HUES64 (cell line): ENCODE measurements at regions not wholly inside any gene's neighbourhood (a gene's known extent, or its start where the extent isn't known, plus 50 kb on each side); places are given as distances from the start of the nearest gene placed in this dataset.

Experiments
- H3K27ac ChIP-seq: 2 replicates; pipeline ENCODE4 v1.7.0; 2013; ENCODE audit warnings: low read depth, low read length, inconsistent platforms
- H3K27me3 ChIP-seq: 2 replicates; pipeline ENCODE4 v1.6.1; 2013; ENCODE audit warnings: mild to moderate bottlenecking, low read length; ENCODE audit not compliant: insufficient read depth
- H3K36me3 ChIP-seq: 2 replicates; pipeline ENCODE4 v1.6.1; 2013; ENCODE audit warnings: mild to moderate bottlenecking, low read length; ENCODE audit not compliant: insufficient read depth
- H3K4me1 ChIP-seq: 2 replicates; pipeline ENCODE4 v1.6.1; 2013; ENCODE audit warnings: mild to moderate bottlenecking, low read length, moderate library complexity; ENCODE audit not compliant: insufficient read depth
- H3K4me3 ChIP-seq: 2 replicates; pipeline ENCODE4 v1.5.1; 2013; ENCODE audit warnings: mild to moderate bottlenecking, low read length, moderate library complexity
- H3K9ac ChIP-seq: 2 replicates; pipeline ENCODE4 v1.6.1; 2013; ENCODE audit warnings: mild to moderate bottlenecking, low read depth, low read length
- H3K9me3 ChIP-seq: 2 replicates; pipeline ENCODE4 v1.6.1; 2013; ENCODE audit warnings: low read depth, low read length; ENCODE audit not compliant: insufficient read depth
- WGBS: fragments of 150-250, 120-280 bp; methylation state at CpG from one replicate; pipeline ENCODE4 v1.1.7; 2013; ENCODE audit warnings: missing lambda C conversion rate; 5-methylcytosine and 5-hydroxymethylcytosine counted together

GRCh38 chr15:36407647-36408046 lies 171.8 kb upstream of the CDIN1 start:
- Histone ChIP-seq H3K4me1 (peaks cover 50% of the 10 kb centered on the region), H3K9me3 (0 out of 2 replicates have a peak, but pooled peaks cover 2% of the 10 kb centered on the region), H3K36me3 (no peaks in the 10 kb centered on the region), H3K27me3 (no peaks in the 10 kb centered on the region), H3K9ac (no peak overlapping the region), H3K27ac (peak overlapping the region; percentile 61; the same call in 1 of the 2 replicates), H3K4me3 (no peak overlapping the region)
- 27% methylated on average over 4 of the region's 4 CpGs for WGBS

GRCh38 chr15:36409819-36410218 lies 169.6 kb upstream of the CDIN1 start:
- H3K36me3 ChIP-seq, result no peaks in the 10 kb centered on the region
- H3K4me3 ChIP-seq, result no peak overlapping the region
- H3K9me3 ChIP-seq, result 0 out of 2 replicates have a peak, but pooled peaks cover 2% of the 10 kb centered on the region
- H3K9ac ChIP-seq, result no peak overlapping the region
- WGBS, result 97% methylated on average over 6 of the region's 6 CpGs
- no peak overlapping the region for H3K27ac ChIP-seq
- H3K27me3 ChIP-seq, result no peaks in the 10 kb centered on the region
- peaks cover 32% of the 10 kb centered on the region for H3K4me1 ChIP-seq

- H3K4me1 ChIP-seq, result no peaks in the 10 kb centered on the region
- H3K27me3 ChIP-seq, result no peaks in the 10 kb centered on the region
- 87% methylated on average over 5 of the region's 5 CpGs for WGBS
- H3K36me3 ChIP-seq, result no peaks in the 10 kb centered on the region
- 0 out of 2 replicates have a peak, but pooled peaks cover 1% of the 10 kb centered on the region for H3K9me3 ChIP-seq
- H3K4me3 ChIP-seq, result no peak overlapping the region
- H3K27ac ChIP-seq, result no peak overlapping the region
- H3K9ac ChIP-seq, result no peak overlapping the region
Observed at GRCh38 chr15:36414670-36415069, 164.8 kb upstream of the CDIN1 start.

- Histone ChIP-seq H3K36me3 (no peaks in the 10 kb centered on the region), H3K27ac (no peak overlapping the region), H3K27me3 (no peaks in the 10 kb centered on the region), H3K4me3 (no peak overlapping the region), H3K9me3 (no peaks in the 10 kb centered on the region), H3K9ac (no peak overlapping the region), H3K4me1 (no peaks in the 10 kb centered on the region)
- no CpG with 5 or more reads among the region's 1 CpG for WGBS
Observed at GRCh38 chr15:36415643-36416042, 163.8 kb upstream of the CDIN1 start.

GRCh38 chr15:36422631-36423030 lies 156.8 kb upstream of the CDIN1 start:
- H3K36me3 ChIP-seq, result no peaks in the 10 kb centered on the region
- no peak overlapping the region for H3K9ac ChIP-seq
- no peak overlapping the region for H3K4me3 ChIP-seq
- H3K9me3 ChIP-seq, result 0 out of 2 replicates have a peak, but pooled peaks cover 5% of the 10 kb centered on the region
- H3K4me1 ChIP-seq, result peaks cover 23% of the 10 kb centered on the region
- no peaks in the 10 kb centered on the region for H3K27me3 ChIP-seq
- no peak overlapping the region for H3K27ac ChIP-seq
- 94% methylated on average over 2 of the region's 2 CpGs for WGBS

GRCh38 chr15:36426691-36427090 lies 152.7 kb upstream of the CDIN1 start:
- Histone ChIP-seq H3K36me3 (no peaks in the 10 kb centered on the region), H3K9me3 (0 out of 2 replicates have a peak, but pooled peaks cover 5% of the 10 kb centered on the region), H3K4me1 (peaks cover 28% of the 10 kb centered on the region), H3K27ac (no peak overlapping the region), H3K4me3 (no peak overlapping the region), H3K27me3 (no peaks in the 10 kb centered on the region), H3K9ac (no peak overlapping the region)
- 93% methylated on average over 4 of the region's 4 CpGs for WGBS

GRCh38 chr15:36428102-36428845 lies 151.2 kb upstream of the CDIN1 start:
- Histone ChIP-seq H3K4me1 (peaks cover 28% of the 10 kb centered on the region), H3K27me3 (no peaks in the 10 kb centered on the region), H3K9me3 (no peaks in the 10 kb centered on the region), H3K9ac (no peak overlapping the region), H3K27ac (peak overlapping the region; percentile 11; the same call in 1 of the 2 replicates), H3K4me3 (no peak overlapping the region), H3K36me3 (no peaks in the 10 kb centered on the region)
- WGBS, result 69% methylated on average over 4 of the region's 4 CpGs

GRCh38 chr15:36429707-36430106 lies 149.7 kb upstream of the CDIN1 start:
- H3K4me1 ChIP-seq, result peaks cover 19% of the 10 kb centered on the region
- no peak overlapping the region for H3K4me3 ChIP-seq
- no peak overlapping the region for H3K27ac ChIP-seq
- H3K27me3 ChIP-seq, result no peaks in the 10 kb centered on the region
- H3K9me3 ChIP-seq, result no peaks in the 10 kb centered on the region
- 96% methylated on average over 2 of the region's 2 CpGs for WGBS
- no peaks in the 10 kb centered on the region for H3K36me3 ChIP-seq
- H3K9ac ChIP-seq, result no peak overlapping the region

GRCh38 chr15:36430280-36430679 lies 149.1 kb upstream of the CDIN1 start:
- Histone ChIP-seq H3K27ac (no peak overlapping the region), H3K9ac (no peak overlapping the region), H3K36me3 (no peaks in the 10 kb centered on the region), H3K4me1 (peaks cover 18% of the 10 kb centered on the region), H3K4me3 (no peak overlapping the region), H3K9me3 (no peaks in the 10 kb centered on the region), H3K27me3 (no peaks in the 10 kb centered on the region)
- 88% methylated on average over 1 of the region's 1 CpG for WGBS

- no peak overlapping the region for H3K27ac ChIP-seq
- WGBS, result 93% methylated on average over 4 of the region's 4 CpGs
- H3K4me1 ChIP-seq, result peaks cover 18% of the 10 kb centered on the region
- no peaks in the 10 kb centered on the region for H3K36me3 ChIP-seq
- H3K9me3 ChIP-seq, result no peaks in the 10 kb centered on the region
- no peak overlapping the region for H3K4me3 ChIP-seq
- H3K27me3 ChIP-seq, result no peaks in the 10 kb centered on the region
- H3K9ac ChIP-seq, result no peak overlapping the region
Observed at GRCh38 chr15:36430726-36431265, 148.6 kb upstream of the CDIN1 start.

GRCh38 chr15:36432161-36432560 lies 147.3 kb upstream of the CDIN1 start:
- Histone ChIP-seq H3K9me3 (no peaks in the 10 kb centered on the region), H3K36me3 (no peaks in the 10 kb centered on the region), H3K27ac (no peak overlapping the region), H3K9ac (no peak overlapping the region), H3K27me3 (no peaks in the 10 kb centered on the region), H3K4me3 (no peak overlapping the region), H3K4me1 (peaks cover 10% of the 10 kb centered on the region; the same call in 1 of the 2 replicates)
- WGBS, result 89% methylated on average over 2 of the region's 2 CpGs
